Activated B cell treated with CpG ODN at 0.5 μM for 24 hours (primary cell): ENCODE measurements at regions not wholly inside any gene's neighbourhood (a gene's known extent, or its start where the extent isn't known, plus 50 kb on each side); places are given as distances from the start of the nearest gene placed in this dataset.

Source experiments
- ATAC-seq: fragments of 200-7000 bp; cut with Tn5 transposase; one replicate; pipeline ENCODE4 v1.10.0; 2021; ENCODE audit warnings: low read depth, mild to moderate bottlenecking, moderate library complexity
- CTCF ChIA-PET: fragments of 350-600 bp; sonication (Branson Sonifier 250); formaldehyde crosslinking; loops from one replicate; lab custom pipeline; 2021; ENCODE audit warnings: antibody characterized with exemption; lab: Charles Lee
- POLR2A ChIA-PET: fragments of 350-600 bp; sonication (Branson Sonifier 250); formaldehyde crosslinking; loops from one replicate; lab custom pipeline; 2021; ENCODE audit warnings: antibody characterized with exemption; lab: Charles Lee
- DNase-seq: peaks from one replicate; pipeline ENCODE4 v3.0.0; 2022
- H3K27ac Mint-ChIP-seq: one replicate; pipeline ENCODE4 v1.8.0; 2020; ENCODE audit warnings: mixed read lengths
- H3K27me3 Mint-ChIP-seq: one replicate; pipeline ENCODE4 v1.8.0; 2021; ENCODE audit warnings: mixed read lengths
- H3K36me3 Mint-ChIP-seq: one replicate; pipeline ENCODE4 v1.8.0; 2021; ENCODE audit warnings: low read depth, mixed read lengths
- H3K4me1 Mint-ChIP-seq: one replicate; pipeline ENCODE4 v1.8.0; 2021; ENCODE audit warnings: mixed read lengths
- H3K4me3 Mint-ChIP-seq: one replicate; pipeline ENCODE4 v1.8.0; 2020; ENCODE audit warnings: mild to moderate bottlenecking, mixed read lengths
- H3K9me3 Mint-ChIP-seq: one replicate; pipeline ENCODE4 v1.8.0; 2020; ENCODE audit warnings: mixed read lengths
- CTCF ChIP-seq: fragments of 200-600 bp; IDR thresholded peaks from one replicate; pipeline ENCODE4 v1.8.0; 2022; ENCODE audit warnings: antibody characterized with exemption, mild to moderate bottlenecking
- intact Hi-C: fragments of 100-400 bp; cut with micrococcal nuclease; formaldehyde crosslinking; loops from one replicate; pipeline ENCODE4 v1.15.1; 2024

GRCh38 chr15:47246317-47246716 lies 471.0 kb upstream of the SEMA6D start:
- Mint-ChIP-seq H3K4me3 (no peak overlapping the region), H3K4me1 (no peaks in the 10 kb centered on the region), H3K36me3 (no peaks in the 10 kb centered on the region), H3K27me3 (no peaks in the 10 kb centered on the region), H3K9me3 (no peaks in the 10 kb centered on the region), H3K27ac (no peak overlapping the region)
- ChIA-PET POLR2A (no interaction called here), CTCF (no interaction called here)
- intact Hi-C loops, result no loop called here
- ATAC-seq, result no peak
- DNase-seq, result no peak
- no peak for TF ChIP-seq CTCF

- H3K9me3 Mint-ChIP-seq, result peaks cover 8% of the 10 kb centered on the region
- CTCF ChIA-PET, result no interaction called here
- no peak for ATAC-seq
- no peak for DNase-seq
- H3K27ac Mint-ChIP-seq, result no peak overlapping the region
- H3K4me3 Mint-ChIP-seq, result no peak overlapping the region
- intact Hi-C loops, result no loop called here
- POLR2A ChIA-PET, result no interaction called here
- no peaks in the 10 kb centered on the region for H3K27me3 Mint-ChIP-seq
- H3K4me1 Mint-ChIP-seq, result no peaks in the 10 kb centered on the region
- no peaks in the 10 kb centered on the region for H3K36me3 Mint-ChIP-seq
- TF ChIP-seq CTCF, result no peak
Measured at GRCh38 chr15:47258521-47258920, 458.8 kb upstream of the SEMA6D start.

- TF ChIP-seq CTCF, result no peak
- peaks cover 6% of the 10 kb centered on the region for H3K9me3 Mint-ChIP-seq
- H3K36me3 Mint-ChIP-seq, result no peaks in the 10 kb centered on the region
- no peak overlapping the region for H3K27ac Mint-ChIP-seq
- ATAC-seq (no peak), DNase-seq (no peak)
- ChIA-PET POLR2A (no interaction called here), CTCF (no interaction called here)
- no peaks in the 10 kb centered on the region for H3K27me3 Mint-ChIP-seq
- intact Hi-C loops, result no loop called here
- no peak overlapping the region for H3K4me3 Mint-ChIP-seq
- H3K4me1 Mint-ChIP-seq, result no peaks in the 10 kb centered on the region
Measured at GRCh38 chr15:47265686-47266085, 451.6 kb upstream of the SEMA6D start.

- ATAC-seq, result no peak
- no peaks in the 10 kb centered on the region for H3K36me3 Mint-ChIP-seq
- no peak overlapping the region for H3K27ac Mint-ChIP-seq
- TF ChIP-seq CTCF, result no peak
- DNase-seq, result no peak
- H3K4me3 Mint-ChIP-seq, result no peak overlapping the region
- CTCF ChIA-PET, result no interaction called here
- H3K27me3 Mint-ChIP-seq, result no peaks in the 10 kb centered on the region
- POLR2A ChIA-PET, result no interaction called here
- intact Hi-C loops, result no loop called here
- no peaks in the 10 kb centered on the region for H3K4me1 Mint-ChIP-seq
- peaks cover 6% of the 10 kb centered on the region for H3K9me3 Mint-ChIP-seq
Measured at GRCh38 chr15:47266566-47266965, 450.7 kb upstream of the SEMA6D start.

- Mint-ChIP-seq H3K27me3 (no peaks in the 10 kb centered on the region), H3K4me1 (no peaks in the 10 kb centered on the region), H3K9me3 (peaks cover 14% of the 10 kb centered on the region), H3K27ac (no peak overlapping the region), H3K4me3 (no peak overlapping the region), H3K36me3 (no peaks in the 10 kb centered on the region)
- ChIA-PET CTCF (no interaction called here), POLR2A (no interaction called here)
- no peak for ATAC-seq
- no peak for DNase-seq
- no peak for TF ChIP-seq CTCF
- intact Hi-C loops, result no loop called here
Measured at GRCh38 chr15:47273864-47274263, 443.4 kb upstream of the SEMA6D start.
